ENCODE measurements at regions not wholly inside any gene's neighbourhood (a gene's known extent, or its start where the extent isn't known, plus 50 kb on each side); places are given as distances from the start of the nearest gene placed in this dataset.

- POLR2A ChIA-PET: no interaction called here
- Mint-ChIP-seq H3K27ac (no peak overlapping the region), H3K36me3 (no peaks in the 10 kb centered on the region), H3K9me3 (peaks cover 0 to 22% (median 0%) of the 10 kb centered on the region in 9 donors), H3K4me1 (no peaks in the 10 kb centered on the region), H3K4me3 (no peak overlapping the region), H3K27me3 (no peaks in the 10 kb centered on the region)
- no peak for ATAC-seq
- no peak for DNase-seq
Observed at GRCh38 chr4:156545003-156545785, 426.4 kb downstream of the PDGFC start.

DNA sequence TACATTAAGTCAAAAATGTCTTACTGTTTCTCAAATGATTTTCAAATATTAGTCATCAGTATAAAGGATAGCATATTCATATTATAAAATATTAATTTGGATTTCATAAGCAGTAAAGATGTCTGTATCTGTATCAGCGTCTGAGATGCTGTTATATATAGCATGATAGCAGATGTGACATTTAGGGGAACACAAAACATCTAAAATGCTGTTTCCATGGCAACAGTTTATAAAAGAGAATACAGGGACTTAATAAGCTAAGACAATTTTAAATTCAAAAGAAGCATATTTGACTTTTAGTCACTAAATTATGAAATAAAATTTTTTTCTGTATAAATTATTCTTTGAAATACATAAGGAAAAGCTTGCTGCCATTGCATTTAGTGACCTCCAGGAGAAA is 432.2 kb downstream of the PDGFC start:
- no peak for ATAC-seq
- Mint-ChIP-seq H3K27me3 (no peaks in the 10 kb centered on the region), H3K4me1 (no peaks in the 10 kb centered on the region), H3K9me3 (peaks cover 0 to 18% (median 3%) of the 10 kb centered on the region in 9 donors), H3K27ac (no peak overlapping the region), H3K36me3 (no peaks in the 10 kb centered on the region), H3K4me3 (no peak overlapping the region)
- POLR2A ChIA-PET: no interaction called here
- DNase-seq: no peak

DNA sequence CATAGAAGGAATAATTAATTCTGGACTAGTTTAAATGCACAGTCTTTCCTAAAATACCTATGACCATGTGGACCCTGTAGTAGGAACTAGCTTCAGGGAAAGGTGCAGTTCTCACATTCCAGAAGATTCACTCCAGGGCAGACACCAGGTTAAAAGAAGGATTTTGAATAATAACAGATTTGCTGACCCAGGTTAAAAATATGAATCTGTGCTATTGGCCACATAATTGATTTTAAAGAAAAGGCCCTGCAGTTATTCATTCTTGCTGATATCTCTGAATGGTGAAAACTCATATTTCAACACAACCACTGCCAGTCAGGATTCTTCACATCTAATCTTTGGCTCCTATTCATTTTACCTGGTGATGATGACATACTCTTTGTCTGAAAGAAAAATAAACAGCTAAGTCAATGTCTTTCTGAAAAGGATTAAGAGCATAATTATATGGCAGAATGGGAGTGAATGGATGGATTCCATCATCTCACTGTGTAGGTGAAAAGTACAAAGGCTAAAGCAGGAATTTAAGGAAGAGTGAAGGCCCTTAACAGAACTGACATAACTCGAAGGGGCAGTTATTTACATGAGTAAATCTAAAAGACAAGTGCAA is 432.8 kb downstream of the PDGFC start:
- Mint-ChIP-seq H3K27ac (no peak overlapping the region), H3K9me3 (peaks cover 0 to 18% (median 3%) of the 10 kb centered on the region in 9 donors), H3K4me3 (no peak overlapping the region), H3K36me3 (no peaks in the 10 kb centered on the region), H3K27me3 (no peaks in the 10 kb centered on the region), H3K4me1 (no peaks in the 10 kb centered on the region)
- ATAC-seq: no peak
- DNase-seq: no peak
- POLR2A ChIA-PET: no interaction called here

DNA sequence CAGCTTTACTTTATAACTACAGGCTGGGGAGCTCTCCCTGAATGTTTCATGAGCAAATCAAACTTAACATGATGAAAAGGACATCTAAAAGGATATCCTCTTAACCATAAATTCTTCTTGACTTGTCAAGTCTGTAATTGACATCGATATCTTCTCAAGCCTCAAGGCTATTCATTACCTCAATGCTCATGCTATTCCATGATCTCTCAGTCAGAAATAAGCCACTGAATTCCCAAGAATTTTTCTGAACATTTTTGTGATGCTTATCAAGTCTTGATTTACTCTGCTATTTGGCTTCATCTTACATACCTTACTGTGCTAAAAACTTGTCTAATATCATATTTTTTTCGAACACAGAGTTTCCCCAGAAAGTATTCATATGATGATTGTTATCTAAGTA is 433.4 kb downstream of the PDGFC start:
- no peaks in the 10 kb centered on the region for H3K36me3 Mint-ChIP-seq
- no peak overlapping the region for H3K4me3 Mint-ChIP-seq
- POLR2A ChIA-PET: no interaction called here
- H3K27me3 Mint-ChIP-seq: no peaks in the 10 kb centered on the region
- no peak for ATAC-seq
- H3K4me1 Mint-ChIP-seq: no peaks in the 10 kb centered on the region
- no peak overlapping the region for H3K27ac Mint-ChIP-seq
- DNase-seq: no peak
- H3K9me3 Mint-ChIP-seq: peaks cover 3 to 18% (median 4%) of the 10 kb centered on the region in 9 donors

DNA sequence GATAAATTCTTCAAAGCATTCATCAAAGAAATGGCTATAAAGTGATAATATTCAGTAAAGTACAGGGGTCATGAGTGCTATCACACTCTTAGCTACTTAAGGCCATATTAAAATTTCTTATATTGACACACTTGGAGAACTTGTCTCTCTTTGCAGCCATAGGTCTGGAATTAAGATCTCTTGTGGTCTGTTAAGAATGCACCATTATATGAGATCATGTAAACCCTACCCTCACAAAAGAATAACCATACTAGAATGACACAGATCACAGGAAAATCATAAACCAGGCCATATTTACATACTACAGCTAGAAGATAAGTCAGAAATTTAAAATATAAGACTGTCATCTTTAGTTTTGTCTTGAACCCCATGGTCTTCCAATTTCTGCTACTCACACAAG is 434.3 kb downstream of the PDGFC start:
- Mint-ChIP-seq H3K4me3 (no peak overlapping the region), H3K27ac (no peak overlapping the region), H3K9me3 (peaks cover 3 to 23% (median 6%) of the 10 kb centered on the region in 9 donors), H3K4me1 (no peaks in the 10 kb centered on the region), H3K27me3 (no peaks in the 10 kb centered on the region), H3K36me3 (no peaks in the 10 kb centered on the region)
- DNase-seq (no peak), ATAC-seq (no peak)
- POLR2A ChIA-PET: no interaction called here

GRCh38 chr4:156536661-156537060 is 434.9 kb downstream of the PDGFC start:
- H3K36me3 Mint-ChIP-seq: no peaks in the 10 kb centered on the region
- H3K4me1 Mint-ChIP-seq: no peaks in the 10 kb centered on the region
- no peak overlapping the region for H3K27ac Mint-ChIP-seq
- POLR2A ChIA-PET: no interaction called here
- H3K27me3 Mint-ChIP-seq: no peaks in the 10 kb centered on the region
- ATAC-seq (no peak), DNase-seq (no peak)
- H3K9me3 Mint-ChIP-seq: peaks cover 3 to 23% (median 6%) of the 10 kb centered on the region in 9 donors
- H3K4me3 Mint-ChIP-seq: no peak overlapping the region

DNA sequence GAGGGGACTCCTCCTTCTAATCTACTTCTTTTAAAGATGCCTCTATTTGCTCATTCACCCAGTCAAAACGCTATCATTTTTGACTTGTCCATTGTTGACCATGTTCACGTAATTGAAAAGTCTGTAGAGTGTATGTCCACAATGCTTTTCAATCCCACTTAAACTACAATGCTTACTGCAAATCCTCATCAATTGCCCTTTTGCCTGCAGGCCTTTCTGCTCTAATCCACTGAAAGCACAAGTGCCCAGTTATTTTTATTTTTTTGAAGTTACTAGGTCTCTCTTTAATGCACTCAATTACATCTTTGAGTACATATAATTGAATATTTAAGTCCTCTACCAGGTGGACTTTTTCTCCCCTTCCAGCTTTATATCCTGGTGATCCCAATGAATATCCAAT is 437.4 kb downstream of the PDGFC start:
- Mint-ChIP-seq H3K27me3 (no peaks in the 10 kb centered on the region), H3K4me3 (no peak overlapping the region), H3K9me3 (peaks cover 3 to 23% (median 8%) of the 10 kb centered on the region in 9 donors), H3K27ac (no peak overlapping the region), H3K4me1 (no peaks in the 10 kb centered on the region), H3K36me3 (no peaks in the 10 kb centered on the region)
- no peak for DNase-seq
- no peak for ATAC-seq
- POLR2A ChIA-PET: no interaction called here

DNA sequence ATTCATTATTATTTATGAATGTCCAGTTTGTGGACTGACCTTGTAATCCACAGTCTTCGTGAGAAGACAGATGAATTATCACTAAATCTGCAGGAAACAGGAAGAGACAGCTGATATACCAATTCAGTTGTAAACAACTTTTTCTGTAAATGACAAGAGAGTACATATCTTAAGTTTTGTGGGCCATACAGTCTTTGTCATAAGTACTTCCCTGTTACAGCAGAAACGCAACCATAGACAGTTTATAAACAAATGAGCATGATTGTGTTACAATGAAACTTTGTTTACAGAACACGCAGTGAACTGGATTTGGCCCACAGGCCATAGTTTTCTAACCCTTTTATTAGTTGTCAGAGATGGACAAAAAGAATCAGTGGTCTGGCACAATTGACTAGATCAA is 443.4 kb downstream of the PDGFC start:
- no peaks in the 10 kb centered on the region for H3K4me1 Mint-ChIP-seq
- no peak overlapping the region for H3K27ac Mint-ChIP-seq
- no peaks in the 10 kb centered on the region for H3K36me3 Mint-ChIP-seq
- POLR2A ChIA-PET: no interaction called here
- H3K9me3 Mint-ChIP-seq: peaks cover 0 to 12% (median 5%) of the 10 kb centered on the region in 9 donors
- H3K4me3 Mint-ChIP-seq: no peak overlapping the region
- H3K27me3 Mint-ChIP-seq: no peaks in the 10 kb centered on the region
- no peak for ATAC-seq
- DNase-seq: no peak

- Mint-ChIP-seq H3K9me3 (peaks cover 0 to 13% (median 0%) of the 10 kb centered on the region in 9 donors), H3K27ac (no peak overlapping the region), H3K4me1 (no peaks in the 10 kb centered on the region), H3K4me3 (no peak overlapping the region), H3K27me3 (no peaks in the 10 kb centered on the region), H3K36me3 (no peaks in the 10 kb centered on the region)
- POLR2A ChIA-PET: no interaction called here
- ATAC-seq (no peak), DNase-seq (no peak)
Observed at GRCh38 chr4:156527237-156527993, 444.2 kb downstream of the PDGFC start.

GRCh38 chr4:156523991-156524390 is 447.6 kb downstream of the PDGFC start:
- POLR2A ChIA-PET: no interaction called here

GRCh38 chr4:156523492-156523891 is 448.1 kb downstream of the PDGFC start:
- no peak for DNase-seq
- no peaks in the 10 kb centered on the region for H3K36me3 Mint-ChIP-seq
- H3K27ac Mint-ChIP-seq: no peak overlapping the region
- POLR2A ChIA-PET: no interaction called here
- no peak overlapping the region for H3K4me3 Mint-ChIP-seq
- peaks cover 0 to 19% (median 0%) of the 10 kb centered on the region in 9 donors for H3K9me3 Mint-ChIP-seq
- no peaks in the 10 kb centered on the region for H3K27me3 Mint-ChIP-seq
- no peak for ATAC-seq
- H3K4me1 Mint-ChIP-seq: no peaks in the 10 kb centered on the region

More at GRCh38 chr4:156523991-156524390, 447.6 kb downstream of the PDGFC start:
- no peaks in the 10 kb centered on the region for H3K36me3 Mint-ChIP-seq
- H3K4me3 Mint-ChIP-seq: no peak overlapping the region
- no peaks in the 10 kb centered on the region for H3K4me1 Mint-ChIP-seq
- peaks cover 0 to 19% (median 0%) of the 10 kb centered on the region in 9 donors for H3K9me3 Mint-ChIP-seq
- no peaks in the 10 kb centered on the region for H3K27me3 Mint-ChIP-seq
- no peak overlapping the region for H3K27ac Mint-ChIP-seq
- ATAC-seq: no peak
- no peak for DNase-seq

DNA sequence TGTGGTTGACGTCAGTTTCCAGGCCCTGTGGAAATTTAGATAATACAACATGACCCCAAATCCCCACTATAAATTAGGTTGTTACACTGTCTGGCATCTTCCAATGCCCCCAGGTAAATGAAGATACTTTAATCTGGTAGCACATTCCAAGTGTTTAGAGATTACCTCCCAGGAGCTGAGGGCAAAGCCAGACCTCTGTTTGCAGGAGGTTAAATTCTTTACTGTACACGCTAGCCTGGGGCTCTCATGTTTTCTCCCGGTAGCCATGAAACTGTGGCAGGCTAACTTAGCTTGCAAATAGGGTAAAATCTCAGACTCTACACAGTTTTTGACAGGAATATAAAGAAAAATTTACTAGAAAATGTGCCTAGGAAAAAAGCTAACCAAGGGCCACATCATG is 450.0 kb downstream of the PDGFC start:
- Mint-ChIP-seq H3K27me3 (no peaks in the 10 kb centered on the region), H3K9me3 (peaks cover 0 to 19% (median 0%) of the 10 kb centered on the region in 9 donors), H3K27ac (no peak overlapping the region), H3K4me3 (no peak overlapping the region), H3K4me1 (no peaks in the 10 kb centered on the region), H3K36me3 (no peaks in the 10 kb centered on the region)
- no peak for DNase-seq
- POLR2A ChIA-PET: no interaction called here
- ATAC-seq: no peak

DNA sequence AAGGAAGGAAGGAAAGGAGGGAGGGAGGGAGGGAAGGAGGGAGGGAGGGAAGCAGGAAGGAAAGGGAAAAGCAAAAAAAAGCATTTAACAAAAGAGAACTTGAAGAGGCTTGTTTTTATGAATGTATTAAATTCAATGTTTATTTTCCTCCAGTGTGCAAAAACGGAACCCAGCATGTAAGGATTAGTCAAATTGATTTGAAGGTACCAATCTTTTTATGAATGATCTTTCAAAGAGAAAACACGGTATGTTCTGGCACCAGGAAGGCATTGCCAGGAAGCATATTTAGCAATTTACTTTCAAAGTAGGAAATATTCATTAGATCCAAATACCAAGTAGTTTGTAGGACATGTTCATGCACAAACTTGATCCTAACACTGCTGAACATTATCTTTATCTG is 453.6 kb downstream of the PDGFC start:
- DNase-seq (no peak), ATAC-seq (no peak)
- H3K9me3 Mint-ChIP-seq: peaks cover 0 to 12% (median 0%) of the 10 kb centered on the region in 9 donors
- H3K27ac Mint-ChIP-seq: no peak overlapping the region
- no peaks in the 10 kb centered on the region for H3K4me1 Mint-ChIP-seq
- no peaks in the 10 kb centered on the region for H3K36me3 Mint-ChIP-seq
- POLR2A ChIA-PET: no interaction called here
- no peak overlapping the region for H3K4me3 Mint-ChIP-seq
- H3K27me3 Mint-ChIP-seq: no peaks in the 10 kb centered on the region
